Fibroblast of lung (primary cell): ENCODE measurements at regions not wholly inside any gene's neighbourhood (a gene's known extent, or its start where the extent isn't known, plus 50 kb on each side); places are given as distances from the start of the nearest gene placed in this dataset.

Experiments used
- DNase-seq, 2 donors: peaks; one replicate each; pipeline versions ENCODE4 v3.0.0 to v3.0.0-alpha.2; 2010; ENCODE audit warnings: low read depth in 2 of 2
- H2AFZ ChIP-seq: 2 replicates; pipeline ENCODE4 v1.5.1; 2012; ENCODE audit warnings: low read length, control low read depth, inconsistent platforms
- H3K27ac ChIP-seq: 2 replicates; pipeline ENCODE4 v1.5.1; 2011; ENCODE audit warnings: low read length, control low read depth; ENCODE audit not compliant: insufficient read depth
- H3K27me3 ChIP-seq: 2 replicates; pipeline ENCODE4 v1.5.1; 2011; ENCODE audit warnings: mild to moderate bottlenecking, low read length; ENCODE audit not compliant: control insufficient read depth, insufficient read depth
- H3K36me3 ChIP-seq: 2 replicates; pipeline ENCODE4 v1.5.1; 2011; ENCODE audit warnings: low read length; ENCODE audit not compliant: control insufficient read depth, insufficient read depth
- H3K4me1 ChIP-seq: 2 replicates; pipeline ENCODE4 v1.5.1; 2011; ENCODE audit warnings: low read length; ENCODE audit not compliant: control insufficient read depth, insufficient read depth; ENCODE audit errors: extremely low read depth
- H3K4me2 ChIP-seq: 2 replicates; pipeline ENCODE4 v1.5.1; 2011; ENCODE audit warnings: low read length, control low read depth; ENCODE audit not compliant: insufficient read depth; ENCODE audit errors: extremely low read depth
- H3K4me3 ChIP-seq, 4 experiments: fragments of 200-600 bp in 1 of 4; sonication (generic) in 1 of 4; replicated peaks in 1 of 4; 2 replicates each; pipeline ENCODE4 v1.5.1; 2011 to 2016; ENCODE audit warnings: low read length in 4 of 4, low read depth in 3 of 4, mild to moderate bottlenecking in 3 of 4, control low read depth in 2 of 4, inconsistent platforms in 1 of 4, mixed read lengths in 1 of 4; ENCODE audit not compliant: insufficient read depth in 1 of 4; ENCODE audit errors: control extremely low read depth in 1 of 4
- H3K79me2 ChIP-seq: 2 replicates; pipeline ENCODE4 v1.5.1; 2012; ENCODE audit warnings: mild to moderate bottlenecking, low read length, inconsistent platforms; ENCODE audit not compliant: control insufficient read depth, insufficient read depth
- H3K9ac ChIP-seq: 2 replicates; pipeline ENCODE4 v1.5.1; 2011; ENCODE audit warnings: mild to moderate bottlenecking, low read length, control low read depth; ENCODE audit not compliant: insufficient read depth
- H3K9me3 ChIP-seq: 2 replicates; pipeline ENCODE4 v1.5.1; 2012; ENCODE audit warnings: low read depth, low read length; ENCODE audit not compliant: control insufficient read depth, insufficient read depth
- H4K20me1 ChIP-seq: 2 replicates; pipeline ENCODE4 v1.5.1; 2011; ENCODE audit warnings: low read length; ENCODE audit not compliant: control insufficient read depth, insufficient read depth; ENCODE audit errors: extremely low read depth
- CTCF ChIP-seq, 2 donors: IDR thresholded peaks in 1 of 2; conservative IDR thresholded peaks in 1 of 2; 1 replicate in 1 of 2; 2 replicates in 1 of 2; pipeline ENCODE4 v1.5.1; 2011 to 2012; ENCODE audit warnings: low read length in 2 of 2, control low read depth in 1 of 2, inconsistent platforms in 1 of 2, low read depth in 1 of 2, mild to moderate bottlenecking in 1 of 2
- EZH2 ChIP-seq: IDR thresholded peaks from 2 replicates; pipeline ENCODE4 v1.5.1; 2012; ENCODE audit warnings: low read length, control low read depth, mild to moderate bottlenecking; ENCODE audit errors: missing control alignments

- Histone ChIP-seq H3K9me3 (no peaks in the 10 kb centered on the region), H3K36me3 (no peaks in the 10 kb centered on the region), H3K9ac (no peak overlapping the region), H4K20me1 (no peaks in the 10 kb centered on the region), H3K4me2 (no peak overlapping the region), H2AFZ (no peak overlapping the region), H3K79me2 (no peaks in the 10 kb centered on the region), H3K27me3 (no peaks in the 10 kb centered on the region), H3K4me1 (peaks cover 2% of the 10 kb centered on the region), H3K4me3 (no peak overlapping the region), H3K27ac (no peak overlapping the region)
- DNase-seq = peak; percentile 59 to 95
- TF ChIP-seq EZH2 = no peak
- no peak for TF ChIP-seq CTCF (conservative IDR thresholded peaks at IDR 0.05 in 1 of 2, IDR thresholded peaks at IDR 0.05 in 1 of 2; ENCODE audit: low read depth in 1 of 2, low read length in 2 of 2)
Observed at GRCh38 chr11:28756977-28757376, 648.8 kb downstream of the METTL15 start.

GRCh38 chr11:28743061-28743550 is 634.9 kb downstream of the METTL15 start:
- Histone ChIP-seq H3K27ac (no peak overlapping the region), H2AFZ (no peak overlapping the region), H3K36me3 (no peaks in the 10 kb centered on the region), H3K9me3 (no peaks in the 10 kb centered on the region), H3K27me3 (no peaks in the 10 kb centered on the region), H3K4me2 (no peak overlapping the region), H3K4me3 (no peak overlapping the region), H3K9ac (no peak overlapping the region), H4K20me1 (no peaks in the 10 kb centered on the region), H3K4me1 (no peaks in the 10 kb centered on the region), H3K79me2 (no peaks in the 10 kb centered on the region)
- TF ChIP-seq EZH2 (no peak), CTCF (conservative IDR thresholded peaks at IDR 0.05 in 1 of 2, IDR thresholded peaks at IDR 0.05 in 1 of 2; ENCODE audit: low read depth in 1 of 2, low read length in 2 of 2) (no peak)
- peak in 1 of 2 donors; percentile 31 for DNase-seq

- H3K79me2 ChIP-seq = no peaks in the 10 kb centered on the region
- H3K4me3 ChIP-seq = no peak overlapping the region
- no peak overlapping the region for H2AFZ ChIP-seq
- no peak overlapping the region for H3K4me2 ChIP-seq
- H3K36me3 ChIP-seq = no peaks in the 10 kb centered on the region
- H3K4me1 ChIP-seq = no peaks in the 10 kb centered on the region
- H4K20me1 ChIP-seq = no peaks in the 10 kb centered on the region
- no peak for DNase-seq
- no peaks in the 10 kb centered on the region for H3K27me3 ChIP-seq
- no peak overlapping the region for H3K27ac ChIP-seq
- H3K9me3 ChIP-seq = no peaks in the 10 kb centered on the region
- no peak overlapping the region for H3K9ac ChIP-seq
- TF ChIP-seq CTCF (conservative IDR thresholded peaks at IDR 0.05 in 1 of 2, IDR thresholded peaks at IDR 0.05 in 1 of 2; ENCODE audit: low read depth in 1 of 2, low read length in 2 of 2) (no peak), EZH2 (no peak)
Observed at GRCh38 chr11:28739489-28740280, 631.5 kb downstream of the METTL15 start.
